ENCODE measurements at regions not wholly inside any gene's neighbourhood (a gene's known extent, or its start where the extent isn't known, plus 50 kb on each side); places are given as distances from the start of the nearest gene placed in this dataset.

DNA sequence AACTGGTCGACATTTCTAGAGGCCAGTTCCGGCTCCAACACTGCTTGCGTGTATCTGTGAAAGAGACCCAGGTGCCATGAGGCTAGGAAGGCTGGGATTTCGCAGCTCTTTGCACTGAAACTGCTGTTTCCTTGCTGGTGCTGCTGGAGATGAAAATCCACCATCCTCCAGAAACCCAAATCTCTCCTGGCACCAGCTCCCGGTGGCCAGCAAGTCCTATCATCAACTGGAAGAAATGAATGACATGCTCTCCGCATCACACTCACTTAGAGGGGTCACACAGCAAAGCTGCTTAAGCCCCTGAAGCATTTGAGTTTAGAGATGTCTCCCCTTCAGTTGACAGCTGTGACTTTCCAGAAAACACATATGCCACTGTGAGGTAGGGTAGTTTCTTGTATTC is 471.8 kb upstream of the PROK2 start:
- WGBS, 2 donors = 86 to 91% methylated on average over 6 of the region's 6 CpGs

GRCh38 chr3:72255791-72256559 is 471.0 kb upstream of the PROK2 start:
- 42 to 53% methylated on average over 14 of the region's 14 CpGs for WGBS, 2 donors
- Histone ChIP-seq H3K27ac (no peak overlapping the region), H3K4me1 (peaks cover 0 to 19% (median 6%) of the 10 kb centered on the region in 4 donors), H3K36me3 (no peaks in the 10 kb centered on the region), H3K27me3 (no peaks in the 10 kb centered on the region), H3K9me3 (no peaks in the 10 kb centered on the region), H3K4me3 (no peak overlapping the region)
- DNase-seq (ENCODE audit: low spot score in 2 of 2) = no peak
- no peak for TF ChIP-seq CTCF (IDR thresholded peaks at IDR 0.05)
- no peak for TF ChIP-seq EP300 (IDR thresholded peaks at IDR 0.05)
- TF ChIP-seq POLR2A (IDR thresholded peaks at IDR 0.05) = no peak

More for the DNA sequence above, 471.8 kb upstream of the PROK2 start:
- no peaks in the 10 kb centered on the region for H3K27me3 ChIP-seq
- peaks cover 0 to 20% (median 6%) of the 10 kb centered on the region in 4 donors for H3K4me1 ChIP-seq
- no peak overlapping the region for H3K27ac ChIP-seq
- no peaks in the 10 kb centered on the region for H3K9me3 ChIP-seq
- DNase-seq (ENCODE audit: low spot score in 2 of 2) = no peak
- no peaks in the 10 kb centered on the region for H3K36me3 ChIP-seq
- no peak overlapping the region for H3K4me3 ChIP-seq
- TF ChIP-seq POLR2A (IDR thresholded peaks at IDR 0.05) = no peak
- TF ChIP-seq CTCF (IDR thresholded peaks at IDR 0.05) = no peak
- no peak for TF ChIP-seq EP300 (IDR thresholded peaks at IDR 0.05)

DNA sequence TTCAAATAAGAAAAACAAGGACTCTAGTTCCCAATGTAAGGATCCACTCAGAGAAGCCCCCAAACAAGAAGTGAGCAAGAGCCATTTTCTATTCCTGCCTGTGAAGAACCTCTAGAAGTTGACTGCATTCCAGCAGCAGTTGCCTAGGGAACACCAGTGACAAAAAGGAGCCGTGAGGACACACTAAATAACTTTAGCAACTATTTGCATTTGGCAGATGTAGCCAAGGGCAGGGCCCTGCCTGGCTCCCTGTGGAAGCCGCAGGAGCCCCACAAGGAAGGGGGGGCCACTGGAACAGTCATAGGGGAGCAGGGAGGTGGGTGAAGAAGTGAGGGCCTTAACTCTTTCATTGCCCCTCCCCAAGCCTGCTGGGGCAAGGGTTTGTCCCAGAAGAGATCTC is 470.2 kb upstream of the PROK2 start:
- no peaks in the 10 kb centered on the region for H3K9me3 ChIP-seq
- H3K4me1 ChIP-seq = peaks cover 0 to 19% (median 6%) of the 10 kb centered on the region in 4 donors
- DNase-seq (ENCODE audit: low spot score in 2 of 2) = no peak
- no peak for TF ChIP-seq EP300 (IDR thresholded peaks at IDR 0.05)
- TF ChIP-seq CTCF (IDR thresholded peaks at IDR 0.05) = no peak
- TF ChIP-seq POLR2A (IDR thresholded peaks at IDR 0.05) = no peak
- H3K36me3 ChIP-seq = no peaks in the 10 kb centered on the region
- H3K27ac ChIP-seq = no peak overlapping the region
- H3K27me3 ChIP-seq = no peaks in the 10 kb centered on the region
- H3K4me3 ChIP-seq = no peak overlapping the region
- 5 to 15% methylated on average over 2 of the region's 2 CpGs for WGBS, 2 donors

GRCh38 chr3:72254483-72254882 is 469.5 kb upstream of the PROK2 start:
- H3K27ac ChIP-seq = no peak overlapping the region
- DNase-seq (ENCODE audit: low spot score in 2 of 2) = no peak
- no peaks in the 10 kb centered on the region for H3K36me3 ChIP-seq
- H3K4me3 ChIP-seq = no peak overlapping the region
- no peaks in the 10 kb centered on the region for H3K27me3 ChIP-seq
- TF ChIP-seq CTCF (IDR thresholded peaks at IDR 0.05) = no peak
- TF ChIP-seq EP300 (IDR thresholded peaks at IDR 0.05) = no peak
- TF ChIP-seq POLR2A (IDR thresholded peaks at IDR 0.05) = no peak
- peaks cover 0 to 19% (median 6%) of the 10 kb centered on the region in 4 donors for H3K4me1 ChIP-seq
- no peaks in the 10 kb centered on the region for H3K9me3 ChIP-seq
- WGBS, 2 donors = 94 to 96% methylated on average over 2 of the region's 2 CpGs

- no peak for DNase-seq (ENCODE audit: low spot score in 2 of 2)
- Histone ChIP-seq H3K9me3 (no peaks in the 10 kb centered on the region), H3K36me3 (no peaks in the 10 kb centered on the region), H3K4me1 (peaks cover 0 to 25% (median 6%) of the 10 kb centered on the region in 4 donors), H3K27ac (no peak overlapping the region), H3K27me3 (no peaks in the 10 kb centered on the region), H3K4me3 (no peak overlapping the region)
- 95 to 99% methylated on average over 2 of the region's 2 CpGs for WGBS, 2 donors
- TF ChIP-seq EP300 (IDR thresholded peaks at IDR 0.05) = no peak
Observed at GRCh38 chr3:72250725-72251124, 465.8 kb upstream of the PROK2 start.
